GM18499 (cell line): ENCODE measurements at regions not wholly inside any gene's neighbourhood (a gene's known extent, or its start where the extent isn't known, plus 50 kb on each side); places are given as distances from the start of the nearest gene placed in this dataset.
"Not testable (repeated sequence)": the region's sequence is repeated elsewhere in the genome, so short reads cannot be mapped to it uniquely, and the experiment has no call there.

Source experiments
- ATAC-seq: cut with Tn5 transposase; IDR thresholded peaks from one replicate; pipeline ENCODE4 v1.9.1; 2021; ENCODE audit warnings: moderate number of reproducible peaks; ENCODE audit not compliant: insufficient read depth, unreplicated experiment

DNA sequence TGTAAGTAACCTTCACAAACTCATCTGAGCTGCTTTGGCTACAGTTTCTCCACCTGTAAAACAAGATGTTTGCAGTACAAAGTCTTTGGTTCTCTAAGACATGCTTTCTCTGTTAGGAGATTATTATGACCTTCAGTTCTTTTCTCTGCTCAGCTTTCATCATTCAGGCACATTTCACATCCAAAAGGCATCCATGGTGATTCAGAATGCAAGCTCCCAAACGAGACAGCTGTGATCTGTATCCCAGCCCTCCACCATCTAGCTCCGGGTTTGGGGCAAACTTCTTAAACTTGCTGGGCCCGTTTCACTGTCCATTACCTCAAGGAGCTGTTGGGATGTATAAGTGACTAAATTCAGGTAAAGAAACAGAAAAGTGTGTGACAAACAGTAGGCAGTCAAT, 95.8 kb upstream of the COL1A2 start:
- no peak for ATAC-seq

DNA sequence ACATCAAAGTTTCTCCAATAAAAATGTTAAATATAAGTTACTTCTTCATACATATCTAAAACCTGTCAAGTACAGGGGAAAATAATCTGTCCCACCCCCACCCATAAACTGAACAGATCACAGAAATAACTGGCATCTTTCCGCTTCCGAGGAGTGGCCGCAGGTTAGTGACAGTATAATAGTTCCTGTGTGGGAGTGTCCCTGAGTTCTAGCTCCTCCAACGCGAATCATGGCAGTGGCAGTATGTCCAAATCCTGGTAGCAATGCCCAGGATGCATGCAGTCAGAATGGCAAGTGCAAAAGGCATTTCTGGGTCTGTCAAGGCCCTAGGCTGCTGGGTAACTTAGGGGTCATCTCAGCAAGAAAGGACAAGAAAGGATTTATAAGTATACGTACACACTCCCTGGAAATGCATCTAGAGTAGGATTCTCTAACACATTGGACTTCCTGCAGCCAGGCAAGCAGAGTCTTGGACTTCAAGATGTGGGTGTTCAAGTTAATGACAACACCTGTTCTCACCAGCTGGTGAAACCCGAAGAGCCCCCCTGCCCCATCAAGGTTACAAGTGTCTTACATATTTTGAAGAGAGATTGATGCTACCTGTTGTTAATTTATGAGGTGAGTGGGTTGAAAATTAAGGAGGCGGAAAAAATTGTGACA, 94.4 kb upstream of the COL1A2 start:
- no peak for ATAC-seq

DNA sequence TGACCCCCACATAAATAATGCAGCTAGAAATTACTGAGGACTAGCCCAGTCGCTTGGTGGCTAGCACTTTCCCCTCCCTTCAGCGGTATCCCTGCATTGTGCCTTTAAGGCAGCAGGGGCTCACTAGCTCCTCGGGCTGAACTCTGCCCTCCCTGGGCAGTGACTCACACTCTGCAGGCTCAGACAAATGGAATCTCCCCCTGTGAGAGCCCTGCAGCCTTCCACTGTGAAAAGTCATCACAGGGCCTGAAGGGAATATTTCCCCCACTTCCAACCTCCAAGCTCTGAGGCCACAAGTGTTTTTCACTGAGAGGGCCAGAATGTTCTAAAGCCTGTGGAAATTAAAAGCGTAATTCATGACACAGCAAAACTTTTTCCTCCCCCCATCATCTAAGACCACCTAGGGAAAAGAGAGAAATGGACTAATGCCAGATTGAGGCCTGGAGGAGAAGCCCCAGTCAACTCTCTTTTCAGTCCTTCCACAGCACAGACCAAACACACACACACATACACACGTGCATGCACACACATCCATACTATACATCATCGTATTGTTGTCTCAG, 93.6 kb upstream of the COL1A2 start:
- no peak for ATAC-seq

DNA sequence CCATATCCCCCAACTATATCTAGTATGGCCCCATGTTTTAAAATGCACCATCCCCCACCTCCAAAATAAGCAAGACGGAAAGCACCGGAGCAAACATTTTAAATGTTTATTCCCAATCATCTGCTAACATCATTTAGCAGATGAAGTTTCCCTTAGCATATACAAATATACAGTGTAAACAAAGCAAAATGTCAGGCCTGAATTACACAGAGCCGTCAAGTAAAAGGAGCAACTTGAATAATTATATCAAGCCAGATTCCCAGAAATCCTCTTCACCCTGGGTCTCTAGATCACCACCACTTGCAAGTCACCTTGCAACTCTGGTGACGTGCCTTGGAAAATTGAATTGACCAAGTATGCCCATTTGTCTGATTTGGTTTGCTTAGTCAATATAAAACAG, 91.6 kb upstream of the COL1A2 start:
- ATAC-seq: no peak

DNA sequence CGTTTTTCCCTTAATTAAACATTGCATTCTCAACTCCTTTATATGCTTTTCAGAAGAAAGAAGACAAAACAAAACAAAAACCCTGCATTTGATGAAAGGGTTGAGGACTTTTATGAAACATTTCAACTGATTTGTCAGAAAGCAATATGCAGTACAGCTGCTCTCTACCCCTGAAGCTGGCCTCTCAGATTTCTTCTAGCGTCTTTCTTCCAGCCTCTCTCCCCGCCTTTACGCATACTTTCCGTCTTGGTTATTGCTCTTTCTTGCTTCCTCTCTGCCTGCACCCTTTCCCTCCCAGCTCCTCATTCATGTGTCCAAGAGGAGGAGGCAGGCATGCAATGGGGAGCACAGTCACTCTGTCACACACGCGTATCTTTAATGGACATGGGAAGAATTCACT, 91.0 kb upstream of the COL1A2 start:
- no peak for ATAC-seq

DNA sequence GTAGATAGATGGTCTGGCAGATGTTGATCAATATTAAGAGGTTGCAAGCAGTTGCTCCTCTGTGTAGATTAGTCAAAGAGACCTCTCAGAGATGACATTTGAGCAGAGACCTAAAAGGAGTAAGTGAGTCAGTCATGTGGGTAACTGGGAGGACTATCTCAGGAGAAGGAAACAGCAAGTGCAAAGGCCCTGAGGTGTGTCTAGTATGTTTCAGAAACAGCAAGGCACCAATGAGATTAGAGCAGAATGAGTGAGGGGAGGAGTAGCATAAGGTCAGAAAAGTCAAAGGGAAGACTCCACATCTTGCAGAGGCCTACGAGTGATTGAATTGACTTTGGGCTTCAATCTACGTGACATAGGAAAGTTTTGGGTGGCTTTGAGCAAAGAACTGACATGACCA, 89.8 kb upstream of the COL1A2 start:
- no peak for ATAC-seq

DNA sequence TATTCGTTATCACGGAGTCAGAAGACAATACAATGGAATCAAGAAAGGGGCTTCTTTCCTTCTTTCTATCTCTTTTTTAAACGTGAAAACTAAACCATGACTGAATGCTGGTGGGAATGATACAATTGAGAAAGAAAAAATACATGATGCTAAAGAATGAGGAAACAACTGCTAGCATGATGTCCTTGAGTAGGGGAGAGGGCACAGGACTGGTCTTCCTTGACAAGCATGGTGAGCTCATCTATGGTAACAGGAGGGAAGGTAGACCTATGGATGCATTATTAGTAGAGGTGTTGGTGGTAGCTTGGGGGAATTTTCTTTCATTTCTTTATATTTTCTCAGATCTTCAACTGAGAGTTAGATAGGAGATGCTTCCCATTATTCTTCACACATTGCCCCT, 88.9 kb upstream of the COL1A2 start:
- ATAC-seq: no peak

DNA sequence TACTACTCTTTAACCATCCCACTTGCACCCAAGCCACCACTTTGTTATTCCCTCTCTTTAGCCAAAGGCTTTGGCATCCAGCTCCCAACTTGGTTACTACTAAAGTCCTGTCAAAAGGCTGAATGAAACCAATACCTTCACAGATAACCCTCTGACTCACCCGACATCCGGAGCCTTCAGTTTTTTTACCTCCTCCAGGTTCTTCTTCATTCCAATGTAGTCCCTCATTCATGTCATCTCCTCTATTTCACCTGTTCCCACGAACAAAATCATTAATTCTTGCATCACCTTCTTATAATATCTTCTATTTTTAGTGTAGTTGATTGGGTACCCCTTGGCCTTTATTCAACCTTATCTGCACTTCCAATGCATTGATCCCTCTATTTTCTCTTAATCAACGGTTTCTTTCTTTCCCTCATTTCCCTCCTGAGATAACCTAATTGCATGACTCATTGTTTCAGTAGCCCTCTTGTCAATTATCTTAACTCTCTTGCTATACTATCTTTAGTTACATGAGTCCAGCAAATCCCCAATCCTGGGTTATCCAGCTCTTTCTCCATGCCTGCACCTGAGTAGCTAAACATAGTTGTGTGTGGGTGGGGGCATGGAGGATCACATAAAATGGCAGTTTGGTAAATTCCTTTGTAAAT, 87.2 kb upstream of the COL1A2 start:
- ATAC-seq: no peak

DNA sequence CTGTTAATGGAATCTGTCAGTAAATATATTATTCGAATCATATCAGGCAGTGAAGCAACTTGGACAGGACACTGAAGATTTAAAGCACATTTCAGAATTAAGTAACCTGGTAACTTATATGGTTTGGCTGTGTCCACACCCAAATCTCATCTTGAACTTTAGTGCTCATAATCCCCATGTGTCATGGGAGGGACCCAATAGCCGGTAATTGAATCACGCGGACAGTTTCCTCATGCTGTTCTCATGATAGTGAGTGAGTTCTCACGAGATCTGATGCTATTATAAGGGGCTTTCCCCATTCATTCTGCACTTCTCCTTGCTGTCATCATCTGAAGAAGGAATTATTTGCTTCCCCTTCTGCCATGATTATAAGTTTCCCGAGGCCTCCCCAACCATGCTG, 83.2 kb upstream of the COL1A2 start:
- no peak for ATAC-seq

DNA sequence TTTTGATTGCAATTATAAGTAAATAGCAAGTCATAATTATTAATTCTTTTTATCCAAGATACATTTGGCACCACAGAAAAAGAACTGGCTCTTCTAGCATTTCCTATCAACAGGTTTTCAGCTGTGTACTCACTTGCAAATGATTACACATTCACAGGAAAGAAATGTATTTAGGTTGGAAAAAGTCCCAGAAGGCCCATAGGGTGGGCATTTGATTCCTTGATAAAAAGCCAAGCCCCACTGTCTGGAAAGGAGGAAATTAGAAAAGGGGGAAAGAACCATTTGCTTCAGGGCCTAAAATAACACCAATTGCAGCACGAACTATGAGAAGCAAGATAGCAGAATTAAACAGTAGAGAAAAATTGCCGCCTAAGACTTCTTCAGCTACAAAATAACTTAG, 80.8 kb upstream of the COL1A2 start:
- ATAC-seq: no peak

DNA sequence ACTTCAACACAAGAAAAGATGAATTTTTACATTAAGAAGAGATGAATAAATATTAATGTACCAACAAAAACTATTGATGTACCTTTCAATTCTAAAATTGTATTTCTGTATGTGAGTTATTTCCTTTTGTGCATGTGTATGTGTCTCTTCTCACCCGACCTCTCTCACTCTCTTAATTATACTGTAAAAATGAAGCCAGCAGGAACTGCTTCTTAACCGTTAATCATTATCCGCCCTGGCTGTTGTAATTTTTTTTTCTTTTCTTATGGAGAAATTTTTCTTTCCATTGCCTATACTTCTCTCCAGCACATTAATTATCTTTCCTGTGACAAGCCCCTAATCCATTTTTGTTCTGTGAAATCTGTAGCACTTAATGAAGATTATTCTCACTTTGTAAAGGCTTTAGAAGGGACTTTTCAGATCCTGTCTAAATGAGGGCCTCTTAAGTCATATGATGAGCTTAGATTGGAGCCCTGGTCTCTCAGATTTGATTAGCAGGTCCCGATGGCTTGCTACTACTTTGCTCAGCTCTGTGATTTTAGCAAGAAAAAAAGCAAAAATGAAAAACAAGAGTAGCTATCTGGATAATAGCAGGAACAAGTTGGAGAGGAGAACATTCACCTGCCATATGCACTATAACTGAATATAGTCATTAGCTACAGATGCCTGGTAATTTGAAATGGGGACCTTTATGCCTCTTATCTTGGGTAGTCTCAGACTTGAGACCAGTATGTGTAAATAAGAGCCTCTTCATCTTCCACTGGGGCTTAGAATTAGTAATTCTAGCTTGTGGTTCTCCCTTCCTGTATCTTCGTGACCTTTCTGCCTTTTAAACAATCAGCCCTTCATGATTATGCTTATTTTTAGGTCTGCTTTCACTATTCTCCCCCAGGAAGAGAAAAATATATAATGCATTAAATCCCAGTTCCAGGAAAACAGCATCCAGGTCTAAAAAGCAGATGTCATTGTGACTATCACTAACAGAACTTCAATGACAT, 80.0 kb upstream of the COL1A2 start:
- ATAC-seq: no peak

DNA sequence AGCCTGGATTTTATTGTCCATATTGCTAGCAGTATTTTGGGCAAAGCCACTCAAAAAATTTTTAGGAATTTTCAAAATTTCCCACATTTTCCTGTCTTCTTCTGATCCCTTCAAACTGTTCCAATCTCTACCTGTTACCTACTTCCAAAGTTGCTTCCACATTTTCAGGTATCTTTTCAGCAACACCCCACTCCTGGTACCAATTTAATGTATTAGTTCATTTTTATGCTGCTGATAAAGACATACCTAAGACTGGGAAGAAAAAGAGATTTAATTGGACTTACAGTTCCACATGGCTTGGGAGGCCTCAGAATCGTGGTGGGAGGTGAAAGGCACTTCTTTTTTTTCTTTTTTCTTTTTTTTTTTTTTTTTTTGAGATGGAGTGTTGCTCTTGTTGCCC, 73.6 kb upstream of the COL1A2 start:
- not testable (repeated sequence) for ATAC-seq

DNA sequence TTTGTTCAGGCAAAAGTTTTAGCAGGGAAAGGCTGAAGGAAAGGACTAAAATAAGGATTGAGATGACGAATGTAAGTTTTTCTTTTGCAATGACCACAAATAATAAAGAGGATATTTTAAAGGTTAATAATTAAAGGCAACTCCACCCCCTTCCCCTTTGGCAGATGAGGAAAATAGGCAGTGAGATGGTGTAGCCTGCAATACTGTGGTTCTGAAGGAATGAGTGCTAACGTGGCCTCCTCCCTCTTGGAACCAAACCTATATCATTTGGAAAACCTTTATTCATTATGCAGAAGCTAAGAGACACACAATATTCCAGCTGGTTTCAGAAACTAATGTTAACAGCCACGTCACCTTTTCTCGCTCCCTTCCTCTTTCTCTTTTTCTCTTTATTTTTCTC, 70.9 kb upstream of the COL1A2 start:
- no peak for ATAC-seq

DNA sequence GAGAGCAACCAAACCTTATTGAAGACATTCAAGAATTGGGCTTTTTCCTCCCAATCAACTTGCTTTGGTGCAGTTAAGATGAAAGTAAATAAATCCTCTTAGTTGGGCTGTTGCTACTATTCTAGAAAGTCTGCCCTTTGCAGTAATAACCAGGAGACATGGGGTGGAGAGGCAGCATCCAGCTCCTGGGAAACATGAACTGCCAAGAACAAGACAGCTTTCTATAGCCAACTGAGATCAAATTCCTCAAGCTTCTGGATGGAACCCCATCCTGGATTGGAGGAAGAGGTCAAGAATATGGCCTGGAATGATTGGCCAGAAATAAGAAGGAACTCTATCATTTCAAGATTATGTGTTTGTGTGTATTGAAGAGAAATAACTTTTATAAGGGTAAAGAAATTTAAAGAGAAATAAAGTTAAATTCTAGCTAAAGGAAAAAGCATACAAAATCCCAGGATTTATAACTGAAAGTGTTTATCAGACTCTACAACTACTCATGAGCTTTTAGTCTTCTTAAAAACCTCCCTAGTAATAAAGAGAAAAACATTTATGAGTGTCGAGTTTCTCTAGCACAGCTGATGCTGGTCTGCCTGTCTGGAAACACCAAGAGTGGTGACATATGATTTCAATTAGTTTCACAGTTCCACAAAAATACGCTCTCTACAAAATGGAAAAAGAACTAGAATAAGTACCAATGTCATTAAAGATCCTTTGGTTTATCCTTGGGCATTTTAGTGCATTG, 70.1 kb upstream of the COL1A2 start:
- ATAC-seq: no peak

DNA sequence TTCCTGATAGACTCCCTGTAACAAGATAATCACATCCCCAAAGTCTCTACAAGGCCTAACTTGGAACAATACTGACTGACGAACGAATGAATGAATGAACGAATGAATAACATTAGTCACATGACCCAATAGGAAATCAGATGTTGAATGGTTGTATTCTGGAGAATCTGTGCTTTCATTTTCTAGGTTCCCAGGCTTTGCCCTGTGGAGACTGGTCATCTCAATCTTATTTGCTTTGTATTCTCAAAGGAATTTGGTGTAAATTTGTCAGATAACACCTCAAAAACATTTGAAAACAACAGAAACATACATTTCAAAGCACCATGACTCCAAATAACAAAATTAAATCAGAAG, 69.6 kb upstream of the COL1A2 start:
- ATAC-seq: no peak

DNA sequence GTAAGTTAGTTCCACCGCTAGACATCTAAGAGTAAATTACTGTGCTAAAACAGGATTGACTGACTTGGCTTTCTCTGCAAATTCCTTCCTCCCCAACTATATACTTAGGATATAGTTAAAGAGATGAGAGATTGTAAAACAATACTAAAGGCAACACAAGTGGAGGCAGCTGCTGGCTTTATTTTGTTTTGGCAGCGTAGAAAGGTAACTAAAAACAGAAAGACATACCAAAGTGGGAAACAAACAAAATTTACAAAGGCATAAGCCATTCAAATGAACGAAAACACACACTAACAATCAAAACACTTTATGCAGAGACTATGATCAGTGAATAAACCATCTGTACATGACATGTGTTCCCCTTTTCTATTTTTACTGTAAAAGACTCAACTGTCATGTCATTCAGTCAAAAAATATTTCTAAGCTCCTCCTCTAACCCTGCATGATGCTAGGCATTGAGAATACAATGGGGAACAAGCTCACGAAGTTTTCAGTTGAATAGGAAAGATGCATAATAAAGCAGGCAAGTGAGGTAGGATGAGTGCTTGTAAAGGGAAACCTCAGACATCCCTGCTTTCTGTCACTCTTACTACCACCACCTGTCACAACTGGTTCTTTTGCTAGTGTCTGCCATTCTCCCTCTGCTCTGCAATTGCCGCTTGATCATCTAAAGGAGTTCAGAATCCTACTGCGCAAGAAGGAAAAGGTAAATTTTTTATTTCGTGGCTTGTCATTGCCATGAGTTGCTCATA, 64.2 kb upstream of the COL1A2 start:
- ATAC-seq: no peak

DNA sequence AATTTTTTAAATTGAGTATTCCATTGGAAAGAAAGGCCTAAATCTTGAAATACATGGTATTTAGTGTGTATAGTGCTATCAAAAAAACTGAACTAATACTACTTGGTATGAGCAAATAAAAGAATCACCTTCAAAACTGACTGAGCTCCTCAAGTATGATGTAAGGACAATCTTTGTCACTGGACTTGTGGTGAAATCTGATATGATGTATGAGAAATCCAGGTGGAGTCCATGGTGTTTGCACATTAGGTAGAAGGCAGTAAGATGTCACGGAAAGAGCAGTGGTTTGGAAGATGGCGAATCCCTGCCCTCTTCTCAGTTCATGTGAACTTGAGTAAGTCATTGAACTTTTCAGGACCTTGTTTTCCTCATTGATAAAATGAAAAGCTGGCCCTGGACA, 62.1 kb upstream of the COL1A2 start:
- no peak for ATAC-seq

DNA sequence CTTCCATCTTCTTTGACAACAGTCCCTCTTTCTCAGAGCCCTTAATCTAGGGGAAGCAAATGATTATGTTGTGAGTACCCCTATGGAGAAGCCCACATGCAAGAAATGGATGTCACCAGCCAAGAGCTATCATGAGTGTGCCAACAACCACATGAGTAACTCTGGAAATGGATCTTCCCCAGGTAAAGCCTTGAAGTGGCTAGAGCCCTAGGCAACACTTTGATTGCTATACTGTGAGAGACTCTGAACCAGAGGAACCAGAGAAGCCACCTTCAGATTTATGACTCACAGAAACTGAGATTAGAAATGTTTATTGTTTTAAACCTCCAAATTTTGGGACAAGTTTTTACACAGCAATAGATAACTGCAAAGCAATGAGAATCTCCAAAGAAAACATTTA, 60.9 kb upstream of the COL1A2 start:
- ATAC-seq: no peak

DNA sequence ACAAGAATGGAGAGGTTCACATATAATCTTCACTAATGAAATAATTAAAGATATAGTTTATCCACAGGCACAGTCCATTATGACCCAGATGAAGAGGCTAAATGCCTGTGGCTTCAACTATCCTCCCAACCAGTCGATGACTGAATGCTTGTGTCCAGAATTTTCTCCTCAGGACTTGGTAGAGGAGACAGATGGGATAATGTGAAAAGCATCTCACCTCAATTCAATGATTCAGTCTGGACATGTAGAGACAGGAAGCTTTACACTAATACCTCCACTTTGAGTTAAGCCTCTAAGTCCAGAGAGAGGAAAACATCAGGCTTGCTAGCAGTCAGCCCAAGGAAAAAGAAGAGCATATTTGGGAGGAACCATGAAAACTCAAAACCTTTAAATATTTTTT, 59.1 kb upstream of the COL1A2 start:
- ATAC-seq: no peak

DNA sequence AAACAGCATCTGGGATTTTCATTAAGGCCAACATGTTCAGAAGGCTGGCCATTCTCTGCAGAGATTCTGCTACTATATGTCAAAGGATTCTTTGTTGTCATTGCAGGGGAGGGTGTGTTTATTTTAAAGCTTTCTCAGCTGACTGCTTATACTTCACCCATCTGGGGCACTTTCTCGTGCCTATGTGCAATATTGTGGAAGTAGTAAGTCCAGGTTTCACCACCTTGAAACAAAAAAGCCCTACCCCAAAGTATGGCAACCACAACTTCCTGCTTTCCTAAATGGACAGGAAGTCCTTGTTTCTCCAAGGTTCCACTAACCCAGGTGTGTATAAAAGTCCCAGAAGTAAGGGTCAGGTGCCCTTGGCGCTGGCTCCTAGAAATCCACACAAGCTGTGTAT, 58.7 kb upstream of the COL1A2 start:
- no peak for ATAC-seq
